Loucy (cell line): ENCODE measurements at regions not wholly inside any gene's neighbourhood (a gene's known extent, or its start where the extent isn't known, plus 50 kb on each side); places are given as distances from the start of the nearest gene placed in this dataset.

ENCODE experiments used
- H2AFZ ChIP-seq: fragments of 200-600 bp; sonication (generic); 2 replicates; pipeline ENCODE4 v1.6.0; 2016; ENCODE audit warnings: antibody characterized with exemption, mild to moderate bottlenecking, low read length, moderate library complexity
- H3F3A ChIP-seq: fragments of 200-600 bp; 2 replicates; pipeline ENCODE4 v1.6.0; 2016; ENCODE audit warnings: antibody characterized with exemption, low read depth, mild to moderate bottlenecking
- H3K27me3 ChIP-seq: fragments of 200-600 bp; sonication (generic); 2 replicates; pipeline ENCODE4 v1.6.1; 2014; ENCODE audit warnings: low read length, mild to moderate bottlenecking; ENCODE audit not compliant: insufficient read depth, poor library complexity, severe bottlenecking
- H3K36me3 ChIP-seq: fragments of 200-600 bp; sonication (generic); 2 replicates; pipeline ENCODE4 v1.6.1; 2016; ENCODE audit warnings: low read length; ENCODE audit not compliant: insufficient read depth
- H3K4me1 ChIP-seq: fragments of 200-600 bp; sonication (generic); 2 replicates; pipeline ENCODE4 v1.5.1; 2014; ENCODE audit warnings: low read length, mild to moderate bottlenecking; ENCODE audit not compliant: insufficient read depth, poor library complexity, severe bottlenecking
- H3K4me2 ChIP-seq: fragments of 200-600 bp; sonication (generic); 2 replicates; pipeline ENCODE4 v1.6.0; 2014; ENCODE audit warnings: antibody characterized with exemption, low read length, low read depth, mild to moderate bottlenecking; ENCODE audit not compliant: poor library complexity, severe bottlenecking
- H3K4me3 ChIP-seq: fragments of 200-600 bp; sonication (generic); 2 replicates; pipeline ENCODE4 v1.5.1; 2014; ENCODE audit warnings: low read length, mild to moderate bottlenecking, mixed read lengths; ENCODE audit not compliant: poor library complexity, severe bottlenecking
- H3K79me2 ChIP-seq: fragments of 200-600 bp; sonication (generic); 2 replicates; pipeline ENCODE4 v1.6.1; 2014; ENCODE audit warnings: low read length; ENCODE audit not compliant: insufficient read depth
- H3K9ac ChIP-seq: fragments of 200-600 bp; sonication (generic); 2 replicates; pipeline ENCODE4 v1.6.0; 2014; ENCODE audit warnings: mild to moderate bottlenecking, low read depth, low read length, moderate library complexity; ENCODE audit not compliant: poor library complexity, severe bottlenecking
- H3K9me2 ChIP-seq: fragments of 200-600 bp; sonication (generic); replicated peaks from 2 replicates; pipeline ENCODE4 v1.6.1; 2016; ENCODE audit warnings: low read depth, low read length, mixed read lengths
- H3K9me3 ChIP-seq: fragments of 200-600 bp; sonication (generic); 2 replicates; pipeline ENCODE4 v1.6.1; 2014; ENCODE audit warnings: mild to moderate bottlenecking, antibody characterized with exemption, low read length, low read depth; ENCODE audit not compliant: insufficient read depth
- H4K20me1 ChIP-seq: fragments of 200-600 bp; sonication (generic); 2 replicates; pipeline ENCODE4 v1.6.0; 2014; ENCODE audit warnings: antibody characterized with exemption, low read length, mild to moderate bottlenecking; ENCODE audit not compliant: insufficient read depth, poor library complexity, severe bottlenecking
- EZH2phosphoT487 ChIP-seq: fragments of 200-600 bp; IDR thresholded peaks from 2 replicates; pipeline ENCODE4 v1.6.1; 2018; ENCODE audit warnings: antibody characterized with exemption, mild to moderate bottlenecking, moderate library complexity, borderline replicate concordance
- TF ChIP-seq, protein P1 (sequence below): fragments of 200-600 bp; sonication (generic); conservative IDR thresholded peaks from 2 replicates; pipeline ENCODE4 v1.5.1; 2014; ENCODE audit warnings: mild to moderate bottlenecking, antibody characterized with exemption, low read length

DNA sequence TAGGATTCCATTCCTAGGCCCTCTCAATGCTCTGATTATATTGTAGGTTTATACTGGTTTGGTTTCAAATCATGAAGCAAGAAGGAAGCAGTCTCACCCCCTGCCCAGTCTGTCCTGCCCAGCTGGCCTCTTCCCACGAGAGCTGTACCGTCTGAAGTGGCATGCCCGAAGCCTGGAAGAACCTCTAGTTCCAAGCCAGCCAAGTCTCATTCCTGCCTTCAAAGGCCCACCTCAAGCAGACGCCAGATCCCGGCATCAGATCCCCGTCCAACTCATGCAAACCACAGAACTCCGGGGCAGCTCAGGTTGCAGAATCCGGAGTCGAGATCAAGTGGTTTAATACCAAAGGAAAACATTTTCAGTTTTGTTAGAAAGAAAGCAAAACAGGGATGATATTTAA, 234.4 kb downstream of the LPIN1 start:
- H3K9ac ChIP-seq = no peak overlapping the region
- no peaks in the 10 kb centered on the region for H4K20me1 ChIP-seq
- H3K4me2 ChIP-seq = no peak overlapping the region
- H3K27me3 ChIP-seq = no peaks in the 10 kb centered on the region
- no peaks in the 10 kb centered on the region for H3K36me3 ChIP-seq
- no peaks in the 10 kb centered on the region for H3K79me2 ChIP-seq
- H3K4me1 ChIP-seq = peaks cover 11% of the 10 kb centered on the region
- H3K9me3 ChIP-seq = no peaks in the 10 kb centered on the region
- H2AFZ ChIP-seq = no peak overlapping the region
- H3K9me2 ChIP-seq = no peaks in the 10 kb centered on the region
- no peak overlapping the region for H3K4me3 ChIP-seq
- no peaks in the 10 kb centered on the region for H3F3A ChIP-seq
- TF ChIP-seq EZH2phosphoT487 = no peak
- TF ChIP-seq, protein P1, sequence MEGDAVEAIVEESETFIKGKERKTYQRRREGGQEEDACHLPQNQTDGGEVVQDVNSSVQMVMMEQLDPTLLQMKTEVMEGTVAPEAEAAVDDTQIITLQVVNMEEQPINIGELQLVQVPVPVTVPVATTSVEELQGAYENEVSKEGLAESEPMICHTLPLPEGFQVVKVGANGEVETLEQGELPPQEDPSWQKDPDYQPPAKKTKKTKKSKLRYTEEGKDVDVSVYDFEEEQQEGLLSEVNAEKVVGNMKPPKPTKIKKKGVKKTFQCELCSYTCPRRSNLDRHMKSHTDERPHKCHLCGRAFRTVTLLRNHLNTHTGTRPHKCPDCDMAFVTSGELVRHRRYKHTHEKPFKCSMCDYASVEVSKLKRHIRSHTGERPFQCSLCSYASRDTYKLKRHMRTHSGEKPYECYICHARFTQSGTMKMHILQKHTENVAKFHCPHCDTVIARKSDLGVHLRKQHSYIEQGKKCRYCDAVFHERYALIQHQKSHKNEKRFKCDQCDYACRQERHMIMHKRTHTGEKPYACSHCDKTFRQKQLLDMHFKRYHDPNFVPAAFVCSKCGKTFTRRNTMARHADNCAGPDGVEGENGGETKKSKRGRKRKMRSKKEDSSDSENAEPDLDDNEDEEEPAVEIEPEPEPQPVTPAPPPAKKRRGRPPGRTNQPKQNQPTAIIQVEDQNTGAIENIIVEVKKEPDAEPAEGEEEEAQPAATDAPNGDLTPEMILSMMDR = no peak

DNA sequence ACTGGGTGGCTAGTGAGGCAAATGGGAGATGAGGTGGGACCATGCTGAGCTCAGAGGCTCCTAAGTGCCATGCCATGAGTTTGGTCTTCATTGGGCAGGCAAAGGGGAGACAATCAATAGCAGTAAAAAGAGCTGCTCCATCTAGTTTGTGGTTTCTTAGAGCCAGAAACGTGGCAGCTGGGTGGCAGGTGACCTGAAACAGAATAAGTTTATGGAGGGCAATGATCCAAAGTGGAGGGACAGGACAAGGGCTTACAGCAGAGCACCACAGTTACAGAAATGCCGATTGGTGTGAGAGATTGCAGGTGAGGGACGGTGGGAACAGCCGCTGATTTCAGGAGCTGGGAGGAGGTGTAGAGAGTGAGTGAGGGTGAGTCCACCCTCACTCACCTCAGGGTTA, 237.0 kb downstream of the LPIN1 start:
- H3K79me2 ChIP-seq = no peaks in the 10 kb centered on the region
- H3K9ac ChIP-seq = no peak overlapping the region
- H3K27me3 ChIP-seq = no peaks in the 10 kb centered on the region
- no peak overlapping the region for H3K4me2 ChIP-seq
- peaks cover 11% of the 10 kb centered on the region for H3K4me1 ChIP-seq
- no peaks in the 10 kb centered on the region for H3F3A ChIP-seq
- no peaks in the 10 kb centered on the region for H4K20me1 ChIP-seq
- no peak overlapping the region for H3K4me3 ChIP-seq
- H3K9me2 ChIP-seq = no peaks in the 10 kb centered on the region
- H3K36me3 ChIP-seq = no peaks in the 10 kb centered on the region
- TF ChIP-seq, protein P1 = no peak
- TF ChIP-seq EZH2phosphoT487 = no peak
- H2AFZ ChIP-seq = no peak overlapping the region
- no peaks in the 10 kb centered on the region for H3K9me3 ChIP-seq

DNA sequence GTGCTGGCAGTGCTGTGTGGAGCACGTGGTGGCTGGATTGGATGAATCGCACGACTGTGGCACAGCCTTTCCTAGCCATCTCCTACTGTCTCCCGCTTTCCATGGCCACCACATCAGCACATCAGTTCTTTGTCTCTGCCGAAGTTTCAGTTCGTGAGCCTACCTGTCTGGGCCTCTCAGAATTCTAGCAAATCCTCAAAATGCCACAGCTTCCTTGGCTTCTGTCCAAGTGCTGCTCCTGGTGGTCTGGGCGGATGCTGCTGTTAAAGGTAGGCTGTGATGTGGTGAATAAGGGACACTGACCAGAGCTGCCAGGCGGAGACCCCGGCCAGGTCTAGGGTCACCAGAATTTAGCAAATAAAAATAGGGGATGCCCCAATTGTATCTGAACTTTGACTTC, 237.4 kb downstream of the LPIN1 start:
- no peak overlapping the region for H2AFZ ChIP-seq
- H3K9me2 ChIP-seq = no peaks in the 10 kb centered on the region
- H3K27me3 ChIP-seq = no peaks in the 10 kb centered on the region
- TF ChIP-seq, protein P1 = no peak
- TF ChIP-seq EZH2phosphoT487 = no peak
- no peaks in the 10 kb centered on the region for H3K79me2 ChIP-seq
- no peaks in the 10 kb centered on the region for H3F3A ChIP-seq
- H3K36me3 ChIP-seq = no peaks in the 10 kb centered on the region
- no peak overlapping the region for H3K9ac ChIP-seq
- H3K9me3 ChIP-seq = no peaks in the 10 kb centered on the region
- H3K4me2 ChIP-seq = no peak overlapping the region
- H4K20me1 ChIP-seq = no peaks in the 10 kb centered on the region
- no peak overlapping the region for H3K4me3 ChIP-seq
- peaks cover 11% of the 10 kb centered on the region for H3K4me1 ChIP-seq
